ENCODE measurements at regions not wholly inside any gene's neighbourhood (a gene's known extent, or its start where the extent isn't known, plus 50 kb on each side); places are given as distances from the start of the nearest gene placed in this dataset.

- Mint-ChIP-seq H3K9me3 (peaks cover 9% of the 10 kb centered on the region), H3K36me3 (ENCODE audit: low read depth) (no peaks in the 10 kb centered on the region), H3K4me1 (ENCODE audit: low read depth) (no peaks in the 10 kb centered on the region), H3K27me3 (no peaks in the 10 kb centered on the region), H3K27ac (no peak overlapping the region), H3K4me3 (no peak overlapping the region)
- H3K27ac ChIP-seq (ENCODE audit: low read depth in 1 of 2, low read length in 2 of 2): no peak overlapping the region
- no peak overlapping the region for H3K4me3 ChIP-seq (ENCODE audit: low read length)
- DNase-seq (no peak), ATAC-seq (ENCODE audit: poor library complexity) (no peak)
- ChIA-PET POLR2A (no interaction called here), CTCF (no interaction called here)
- no peaks in the 10 kb centered on the region for H3K36me3 ChIP-seq (ENCODE audit: insufficient read depth, low read length)
- H3K9me3 ChIP-seq (ENCODE audit: control insufficient read depth in 1 of 2, insufficient read depth in 1 of 2, low read length in 2 of 2): peaks cover 0 to 37% of the 10 kb centered on the region in 2 experiments
- TF ChIP-seq CTCF (IDR thresholded peaks at IDR 0.05): no peak
- no peaks in the 10 kb centered on the region for H3K27me3 ChIP-seq (ENCODE audit: control insufficient read depth in 1 of 2, insufficient read depth in 2 of 2, low read length in 2 of 2)
- intact Hi-C loops (cut with DNase I, micrococcal nuclease): no loop called here
- H3K4me1 ChIP-seq (ENCODE audit: insufficient read depth, low read length): no peaks in the 10 kb centered on the region
Measured at GRCh38 chr4:188336891-188337290, 197.7 kb downstream of the TRIML1 start.

- no peaks in the 10 kb centered on the region for H3K36me3 Mint-ChIP-seq (ENCODE audit: low read depth)
Measured at GRCh38 chr4:188341428-188341827, 202.2 kb downstream of the TRIML1 start.

GRCh38 chr4:188346171-188346809 lies 207.0 kb downstream of the TRIML1 start:
- no peak for TF ChIP-seq CTCF (IDR thresholded peaks at IDR 0.05)
- H3K4me1 Mint-ChIP-seq (ENCODE audit: low read depth): no peaks in the 10 kb centered on the region
- ChIA-PET CTCF (no interaction called here), POLR2A (no interaction called here)
- Histone ChIP-seq H3K27me3 (ENCODE audit: control insufficient read depth in 1 of 2, insufficient read depth in 2 of 2, low read length in 2 of 2) (no peaks in the 10 kb centered on the region), H3K9me3 (ENCODE audit: control insufficient read depth in 1 of 2, insufficient read depth in 1 of 2, low read length in 2 of 2) (peaks cover 0 to 18% of the 10 kb centered on the region in 2 experiments), H3K4me1 (ENCODE audit: insufficient read depth, low read length) (no peaks in the 10 kb centered on the region), H3K36me3 (ENCODE audit: insufficient read depth, low read length) (no peaks in the 10 kb centered on the region), H3K4me3 (ENCODE audit: low read length) (no peak overlapping the region), H3K27ac (ENCODE audit: low read depth in 1 of 2, low read length in 2 of 2) (no peak overlapping the region)
- intact Hi-C loops (cut with DNase I, micrococcal nuclease): no loop called here
- no peaks in the 10 kb centered on the region for H3K36me3 Mint-ChIP-seq (ENCODE audit: low read depth)
- H3K27me3 Mint-ChIP-seq: no peaks in the 10 kb centered on the region
- DNase-seq: no peak
- H3K4me3 Mint-ChIP-seq: no peak overlapping the region
- no peak for ATAC-seq (ENCODE audit: poor library complexity)
- peaks cover 9% of the 10 kb centered on the region for H3K9me3 Mint-ChIP-seq
- no peak overlapping the region for H3K27ac Mint-ChIP-seq

More at GRCh38 chr4:188341428-188341827, 202.2 kb downstream of the TRIML1 start:
- Mint-ChIP-seq H3K4me3 (no peak overlapping the region), H3K27ac (no peak overlapping the region), H3K9me3 (peaks cover 14% of the 10 kb centered on the region), H3K4me1 (ENCODE audit: low read depth) (no peaks in the 10 kb centered on the region), H3K27me3 (no peaks in the 10 kb centered on the region)
- Histone ChIP-seq H3K4me1 (ENCODE audit: insufficient read depth, low read length) (no peaks in the 10 kb centered on the region), H3K27me3 (ENCODE audit: control insufficient read depth in 1 of 2, insufficient read depth in 2 of 2, low read length in 2 of 2) (no peaks in the 10 kb centered on the region), H3K36me3 (ENCODE audit: insufficient read depth, low read length) (no peaks in the 10 kb centered on the region), H3K27ac (ENCODE audit: low read depth in 1 of 2, low read length in 2 of 2) (no peak overlapping the region), H3K9me3 (ENCODE audit: control insufficient read depth in 1 of 2, insufficient read depth in 1 of 2, low read length in 2 of 2) (peaks cover 0 to 28% of the 10 kb centered on the region in 2 experiments), H3K4me3 (ENCODE audit: low read length) (no peak overlapping the region)
- ChIA-PET CTCF (no interaction called here), POLR2A (no interaction called here)
- intact Hi-C loops (cut with DNase I, micrococcal nuclease): no loop called here
- DNase-seq (no peak), ATAC-seq (ENCODE audit: poor library complexity) (no peak)
- no peak for TF ChIP-seq CTCF (IDR thresholded peaks at IDR 0.05)

Measured in CD4-positive, alpha-beta T cell (primary cell).